Stimulated activated CD8-positive, alpha-beta memory T cell treated with anti-CD3 and anti-CD28 coated beads, Interleukin-12 subunit alpha, Interleukin-12 subunit beta, amount 100 ng/mL, for 1 hour (primary cell): ENCODE measurements at regions not wholly inside any gene's neighbourhood (a gene's known extent, or its start where the extent isn't known, plus 50 kb on each side); places are given as distances from the start of the nearest gene placed in this dataset.

Source experiments
- DNase-seq: peaks from one replicate; pipeline ENCODE4 v3.0.0-alpha.2; 2020; ENCODE audit warnings: low read depth

GRCh38 chr10:124227055-124227975 lies 133.9 kb upstream of the CHST15 start:
- no peak for DNase-seq

- no peak for DNase-seq
Observed at GRCh38 chr10:124226271-124227054, 133.1 kb upstream of the CHST15 start.

- DNase-seq: no peak
Observed at GRCh38 chr10:124225467-124226270, 132.3 kb upstream of the CHST15 start.

DNA sequence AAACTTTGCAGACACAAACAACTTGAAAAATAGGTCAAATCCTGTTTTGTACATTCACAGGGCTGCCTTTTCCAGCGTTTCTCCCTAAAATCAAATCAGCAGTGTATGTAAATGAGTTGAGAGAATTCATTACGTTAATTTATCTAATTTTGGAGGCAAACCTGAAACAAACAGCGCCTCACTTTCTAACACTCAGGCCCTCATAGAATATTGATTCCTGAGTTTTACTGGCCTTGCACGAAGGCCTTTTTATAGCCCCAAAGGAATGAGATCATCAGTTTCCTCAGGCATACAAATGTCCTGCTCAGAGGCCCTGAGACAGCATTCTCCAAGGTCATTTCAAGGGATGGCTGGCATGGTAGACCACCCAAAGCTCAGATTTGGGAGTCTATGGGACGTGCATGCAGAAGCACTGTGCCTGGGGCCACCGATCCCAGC lies 131.7 kb upstream of the CHST15 start:
- DNase-seq: no peak

- DNase-seq: no peak
Observed at GRCh38 chr10:124224331-124225028, 131.1 kb upstream of the CHST15 start.

GRCh38 chr10:124223711-124224085 lies 130.3 kb upstream of the CHST15 start:
- no peak for DNase-seq

DNA sequence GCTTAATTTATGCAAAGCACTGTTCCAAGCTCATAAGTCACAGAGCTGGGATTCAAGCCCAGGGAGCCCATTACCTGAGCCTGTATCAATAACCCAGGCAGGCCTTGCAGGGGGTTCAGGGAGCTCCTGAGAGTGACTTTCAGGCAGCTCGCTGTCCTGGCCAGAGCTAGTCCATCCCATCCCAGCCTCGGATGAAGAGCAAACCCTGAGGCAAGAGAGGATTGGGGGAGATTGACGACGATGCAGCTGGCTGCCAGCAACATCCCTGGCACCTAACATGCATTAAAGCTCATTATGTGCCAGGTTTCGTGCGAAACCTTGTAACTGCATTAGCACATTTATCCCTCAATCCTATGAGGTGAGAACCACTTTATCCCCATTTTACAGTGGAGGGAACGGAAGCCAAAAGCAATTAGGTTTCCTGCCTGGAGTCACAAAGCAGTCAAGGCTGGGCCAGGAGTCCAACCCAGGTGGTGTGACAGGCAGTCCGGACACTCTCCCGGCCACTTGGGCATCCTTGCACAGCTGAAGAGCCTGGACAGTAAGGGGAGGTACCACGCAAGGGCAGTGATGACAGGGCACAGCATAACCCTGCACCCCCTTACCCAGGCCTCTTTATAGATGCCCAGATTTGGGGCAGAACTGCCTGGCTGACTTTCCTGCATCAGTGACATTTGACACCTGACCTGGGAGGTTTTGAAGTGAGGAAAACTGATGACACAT lies 129.8 kb upstream of the CHST15 start:
- no peak for DNase-seq

GRCh38 chr10:124222318-124222987 lies 129.1 kb upstream of the CHST15 start:
- no peak for DNase-seq

DNA sequence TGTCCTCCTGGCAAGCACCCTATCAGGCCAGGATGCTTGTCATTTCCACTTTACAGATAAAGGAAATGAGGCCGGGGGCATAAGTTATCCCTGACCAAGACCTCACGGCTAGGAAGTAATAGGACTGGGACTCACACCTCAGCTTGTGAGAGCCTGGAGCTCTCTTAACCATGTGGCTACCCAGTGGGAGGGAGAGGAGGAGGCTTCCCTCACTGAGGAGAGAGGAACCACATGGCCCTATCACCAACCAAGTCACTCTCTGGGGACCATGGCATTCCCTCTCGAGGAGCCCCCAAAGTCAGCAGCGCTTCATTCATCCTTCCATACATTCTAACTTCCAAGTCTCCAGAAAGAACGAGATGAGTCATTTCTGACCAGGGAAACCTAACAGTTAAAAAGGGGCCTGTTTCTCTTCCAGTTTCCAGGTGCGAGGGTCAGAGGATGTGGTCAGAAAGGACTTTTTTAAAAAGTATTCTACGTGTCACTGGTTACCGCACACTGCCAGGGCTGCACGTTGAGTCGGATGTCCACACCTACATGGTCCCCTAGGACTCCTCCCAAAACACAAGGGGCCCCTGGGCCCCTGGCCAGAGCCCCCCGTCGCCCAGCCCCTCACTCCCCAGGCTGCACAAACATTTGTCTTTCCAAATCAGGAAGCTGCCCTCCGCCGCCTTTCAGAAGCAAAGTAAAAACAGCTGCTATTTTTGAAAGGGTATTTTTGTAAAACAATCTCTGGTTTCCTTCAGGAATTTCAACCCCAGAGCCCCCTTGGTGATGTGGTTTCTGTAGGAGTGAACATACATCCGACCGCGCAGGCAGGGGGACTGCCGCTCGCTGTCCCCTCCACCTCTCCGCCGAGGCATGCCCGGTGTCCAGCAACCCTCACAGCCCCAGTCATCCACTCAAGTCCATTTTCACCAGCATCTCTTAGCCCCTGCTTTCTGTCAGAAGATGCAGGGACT lies 128.2 kb upstream of the CHST15 start:
- no peak for DNase-seq

DNA sequence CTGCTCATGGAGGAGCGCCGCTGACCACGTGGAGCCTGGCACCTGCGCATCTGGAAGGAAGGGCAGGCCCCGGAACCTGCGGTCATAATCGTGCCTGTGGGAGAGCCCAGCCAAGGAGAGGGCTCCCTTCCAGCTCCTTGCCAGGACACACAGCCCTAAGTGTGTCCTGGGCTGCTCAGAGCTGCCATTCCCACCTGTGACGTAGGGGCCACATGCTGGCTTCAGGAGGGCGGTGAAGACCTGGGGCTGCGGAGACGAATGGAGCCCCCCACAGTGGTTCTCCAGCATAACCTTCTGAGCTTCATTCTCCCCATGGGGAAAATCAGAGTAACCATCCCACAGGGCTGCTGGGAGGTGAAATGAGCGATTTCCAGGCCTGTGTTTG lies 127.6 kb upstream of the CHST15 start:
- no peak for DNase-seq

DNA sequence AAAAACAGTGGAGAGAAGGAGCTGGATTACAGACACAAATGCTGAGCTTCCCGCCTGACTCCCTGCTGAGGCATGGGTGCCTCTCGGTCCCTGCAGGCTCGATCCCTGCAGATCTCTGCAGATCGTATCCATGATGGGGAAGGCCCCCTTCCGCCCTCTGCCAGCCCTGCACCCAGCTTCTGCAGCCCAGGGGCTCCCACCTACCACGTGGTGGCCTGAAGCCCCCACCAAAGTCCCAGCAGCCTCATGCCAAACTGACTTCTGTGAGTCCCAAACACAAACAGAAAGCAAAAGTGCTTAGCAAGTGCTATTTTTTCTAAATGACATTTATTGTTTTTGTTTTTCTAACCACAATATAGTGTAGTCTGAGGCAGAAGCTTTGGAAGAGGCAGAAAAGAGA lies 127.1 kb upstream of the CHST15 start:
- no peak for DNase-seq

DNA sequence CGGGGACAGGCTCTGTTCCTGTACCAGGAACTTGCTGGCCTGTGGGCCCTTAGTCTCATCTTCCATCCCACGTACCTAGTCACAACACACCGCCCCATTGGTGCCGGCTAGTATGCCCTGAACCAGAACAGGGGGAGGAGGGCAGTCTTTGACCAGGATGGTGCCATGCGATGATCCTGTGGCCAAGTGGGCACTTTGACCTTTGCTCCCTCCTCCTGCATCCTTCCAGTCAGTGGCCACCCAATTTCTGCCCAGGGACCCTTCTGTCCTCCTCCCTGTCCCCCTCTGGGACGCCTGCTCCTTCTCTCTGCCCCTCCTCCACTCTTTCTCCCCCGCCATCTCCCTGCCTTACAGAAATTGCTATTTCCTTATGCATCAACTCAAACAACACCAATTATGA lies 126.3 kb upstream of the CHST15 start:
- DNase-seq: no peak

DNA sequence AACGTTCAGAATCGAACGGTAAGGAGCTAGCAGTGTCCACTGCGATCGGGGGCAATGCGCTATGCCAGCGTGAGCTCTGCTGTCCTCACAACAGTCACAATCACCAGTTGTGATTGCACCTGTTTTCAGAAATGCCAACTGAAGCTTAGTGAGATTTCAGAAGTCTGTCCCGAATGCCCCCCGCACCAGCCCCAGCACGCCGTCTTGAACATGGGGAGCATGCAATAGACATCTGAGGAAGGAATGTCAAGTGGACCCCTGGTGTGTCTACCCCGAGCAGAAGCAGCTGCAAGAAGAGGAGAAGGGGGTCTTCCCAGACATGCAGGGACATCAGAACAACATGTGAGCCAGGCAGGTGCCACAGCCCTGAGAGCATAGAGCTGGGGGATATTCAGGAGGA lies 125.7 kb upstream of the CHST15 start:
- no peak for DNase-seq

- no peak for DNase-seq
Observed at GRCh38 chr10:124217906-124218804, 124.8 kb upstream of the CHST15 start.

DNA sequence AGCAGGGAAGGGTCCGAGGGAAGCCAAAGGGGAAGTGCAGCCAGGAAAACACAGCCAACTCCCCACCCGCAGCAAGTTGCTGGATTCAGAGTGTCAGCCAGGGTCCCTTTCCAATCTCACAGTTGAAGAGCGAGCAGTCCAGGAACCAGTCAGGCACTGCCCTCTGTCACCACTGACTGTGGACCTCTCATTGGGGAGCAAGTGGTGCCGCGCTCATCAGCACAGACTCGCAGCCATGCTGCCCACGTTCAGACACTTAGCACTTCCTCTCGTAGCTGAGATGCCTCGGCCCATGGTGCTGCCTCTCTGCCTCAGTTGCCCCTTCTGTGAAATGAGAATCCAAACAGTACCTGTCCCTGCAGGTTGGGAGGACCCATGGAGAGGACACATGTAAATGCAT lies 123.6 kb upstream of the CHST15 start:
- no peak for DNase-seq

- no peak for DNase-seq
Observed at GRCh38 chr10:124214610-124215375, 121.4 kb upstream of the CHST15 start.

DNA sequence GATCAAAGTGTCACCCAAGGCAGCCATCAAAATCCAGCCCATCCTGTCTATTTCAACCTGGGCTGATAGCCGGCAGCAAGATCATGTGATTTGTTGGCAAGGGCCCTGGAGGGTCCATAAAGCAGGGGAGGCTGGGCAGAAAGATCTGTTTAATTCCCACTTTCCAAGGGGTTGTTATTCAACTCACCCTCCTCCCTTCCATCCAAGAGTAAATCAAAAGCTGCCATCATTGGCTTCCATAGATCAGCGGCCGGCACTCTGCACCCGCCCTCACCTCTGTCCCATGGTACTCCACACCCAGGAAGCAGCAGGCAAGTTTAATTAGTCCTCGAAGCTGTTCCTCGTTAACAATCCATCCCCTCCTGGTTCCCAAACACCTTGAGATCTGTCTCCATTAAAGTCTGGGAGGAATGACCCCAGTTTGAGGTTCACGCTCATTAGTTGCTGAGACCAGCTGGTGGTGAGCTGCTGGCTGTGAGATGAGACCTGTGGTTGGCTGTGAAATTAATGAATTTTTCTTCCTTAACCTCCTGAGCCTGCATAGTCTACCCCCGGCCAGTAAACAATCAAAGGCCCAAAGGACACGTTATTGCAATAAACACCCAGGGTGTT lies 120.6 kb upstream of the CHST15 start:
- no peak for DNase-seq
